Thoracic aorta (tissue), 2 donors: ENCODE measurements at regions not wholly inside any gene's neighbourhood (a gene's known extent, or its start where the extent isn't known, plus 50 kb on each side); places are given as distances from the start of the nearest gene placed in this dataset.
"Not testable (repeated sequence)": the region's sequence is repeated elsewhere in the genome, so short reads cannot be mapped to it uniquely, and the experiment has no call there.

Source experiments
- ATAC-seq: fragments of 150-250 bp; one replicate; pipeline ENCODE4 v1.8.0; 2017; ENCODE audit warnings: low read depth; ENCODE audit not compliant: insufficient number of reproducible peaks, low FRiP score
- DNase-seq: peaks from one replicate; pipeline ENCODE4 v3.0.0-alpha.2; 2020; ENCODE audit warnings: low spot score
- H3K27ac ChIP-seq, 2 donors: fragments of 200-600 bp; sonication (generic); 1 replicate in 1 of 2; 2 replicates in 1 of 2; pipeline ENCODE4 v1.5.1; 2016; ENCODE audit warnings: mild to moderate bottlenecking in 2 of 2, moderate library complexity in 2 of 2
- H3K27me3 ChIP-seq: fragments of 200-600 bp; sonication (generic); replicated peaks from 2 replicates; pipeline ENCODE4 v1.6.0; 2016; ENCODE audit warnings: mild to moderate bottlenecking; ENCODE audit not compliant: insufficient read depth
- H3K36me3 ChIP-seq: fragments of 200-600 bp; sonication (generic); one replicate; pipeline ENCODE4 v1.5.1; 2016
- H3K4me1 ChIP-seq, 2 donors: fragments of 200-600 bp; sonication (generic); 1 replicate in 1 of 2; 2 replicates in 1 of 2; pipeline versions ENCODE4 v1.5.1 to v1.6.0; 2016; ENCODE audit warnings: low read depth in 2 of 2, mild to moderate bottlenecking in 1 of 2; ENCODE audit not compliant: control insufficient read depth in 1 of 2
- H3K4me3 ChIP-seq: fragments of 200-600 bp; sonication (generic); 2 replicates; pipeline ENCODE4 v1.5.1; 2016; ENCODE audit warnings: mild to moderate bottlenecking
- H3K9me3 ChIP-seq: fragments of 200-600 bp; sonication (generic); 2 replicates; pipeline ENCODE4 v1.5.1; 2016
- CTCF ChIP-seq: fragments of 200-600 bp; sonication (generic); IDR thresholded peaks from one replicate; pipeline ENCODE4 v1.5.1; 2019; ENCODE audit warnings: antibody characterized with exemption

- DNase-seq (no peak), ATAC-seq (no peak)
- Histone ChIP-seq H3K27me3 (no peaks in the 10 kb centered on the region), H3K4me1 (no peaks in the 10 kb centered on the region), H3K4me3 (no peak overlapping the region), H3K27ac (no peak overlapping the region), H3K9me3 (no peaks in the 10 kb centered on the region), H3K36me3 (no peaks in the 10 kb centered on the region)
- TF ChIP-seq CTCF = no peak
Observed at GRCh38 chr4:116001291-116001690, 887.9 kb upstream of the NDST4 start.

- H3K36me3 ChIP-seq = no peaks in the 10 kb centered on the region
- H3K27me3 ChIP-seq = no peaks in the 10 kb centered on the region
- no peak for TF ChIP-seq CTCF
- no peak for DNase-seq
- no peak overlapping the region for H3K4me3 ChIP-seq
- no peak overlapping the region for H3K27ac ChIP-seq
- H3K4me1 ChIP-seq = no peaks in the 10 kb centered on the region
- ATAC-seq = no peak
- H3K9me3 ChIP-seq = no peaks in the 10 kb centered on the region
Observed at GRCh38 chr4:115986573-115986972, 873.2 kb upstream of the NDST4 start.

GRCh38 chr4:115975421-115976001 lies 862.1 kb upstream of the NDST4 start:
- H3K9me3 ChIP-seq, H3K4me1 ChIP-seq, H3K27ac ChIP-seq, H3K4me3 ChIP-seq, ATAC-seq, H3K36me3 ChIP-seq, H3K27me3 ChIP-seq, DNase-seq: not testable (repeated sequence)

GRCh38 chr4:115973768-115974167 lies 860.3 kb upstream of the NDST4 start:
- Histone ChIP-seq H3K27ac (no peak overlapping the region), H3K4me1 (no peaks in the 10 kb centered on the region), H3K4me3 (no peak overlapping the region), H3K36me3 (no peaks in the 10 kb centered on the region), H3K27me3 (no peaks in the 10 kb centered on the region), H3K9me3 (no peaks in the 10 kb centered on the region)
- no peak for TF ChIP-seq CTCF
- ATAC-seq (no peak), DNase-seq (no peak)

GRCh38 chr4:115972967-115973366 lies 859.5 kb upstream of the NDST4 start:
- no peak for DNase-seq
- TF ChIP-seq CTCF = no peak

GRCh38 chr4:115970859-115971258 lies 857.4 kb upstream of the NDST4 start:
- Histone ChIP-seq H3K36me3 (no peaks in the 10 kb centered on the region), H3K4me1 (no peaks in the 10 kb centered on the region), H3K4me3 (no peak overlapping the region), H3K27me3 (no peaks in the 10 kb centered on the region), H3K27ac (no peak overlapping the region), H3K9me3 (no peaks in the 10 kb centered on the region)
- no peak for TF ChIP-seq CTCF
- DNase-seq (no peak), ATAC-seq (no peak)

More at GRCh38 chr4:115972967-115973366, 859.5 kb upstream of the NDST4 start:
- H3K4me3 ChIP-seq = no peak overlapping the region
- no peaks in the 10 kb centered on the region for H3K9me3 ChIP-seq
- no peaks in the 10 kb centered on the region for H3K4me1 ChIP-seq
- ATAC-seq = no peak
- no peaks in the 10 kb centered on the region for H3K36me3 ChIP-seq
- no peak overlapping the region for H3K27ac ChIP-seq
- H3K27me3 ChIP-seq = no peaks in the 10 kb centered on the region
